Liver (tissue), 7 donors: ENCODE measurements at regions not wholly inside any gene's neighbourhood (a gene's known extent, or its start where the extent isn't known, plus 50 kb on each side); places are given as distances from the start of the nearest gene placed in this dataset.
A peak's percentile ranks its signal among the peaks of the same experiment; 100 is the strongest.

Experiments
- DNase-seq: peaks from one replicate; pipeline ENCODE4 v3.0.0-alpha.2; 2017; ENCODE audit warnings: low spot score
- H3K27ac ChIP-seq, 2 donors: one replicate each; pipeline ENCODE4 v1.7.0; 2013; ENCODE audit warnings: inconsistent platforms in 2 of 2, low read length in 2 of 2, control low read depth in 1 of 2, low read depth in 1 of 2, mild to moderate bottlenecking in 1 of 2
- H3K27me3 ChIP-seq, 4 donors: one replicate each; pipeline versions ENCODE4 v1.6.1 to v1.7.0; 2013; ENCODE audit warnings: low read length in 3 of 4, inconsistent platforms in 1 of 4, mild to moderate bottlenecking in 1 of 4, moderate library complexity in 1 of 4; ENCODE audit not compliant: control insufficient read depth in 4 of 4, insufficient read depth in 4 of 4
- H3K36me3 ChIP-seq, 4 donors: one replicate each; pipeline versions ENCODE4 v1.6.1 to v1.7.0; 2013; ENCODE audit warnings: low read length in 3 of 4, mild to moderate bottlenecking in 3 of 4, low read depth in 1 of 4, moderate library complexity in 1 of 4; ENCODE audit not compliant: control insufficient read depth in 4 of 4, insufficient read depth in 3 of 4
- H3K4me1 ChIP-seq, 4 donors: one replicate each; pipeline versions ENCODE4 v1.6.1 to v1.7.0; 2013; ENCODE audit warnings: low read length in 3 of 4, mild to moderate bottlenecking in 3 of 4, moderate library complexity in 1 of 4; ENCODE audit not compliant: control insufficient read depth in 4 of 4, insufficient read depth in 4 of 4
- H3K4me3 ChIP-seq, 3 donors: one replicate each; pipeline versions ENCODE4 v1.6.1 to v1.7.0; 2013; ENCODE audit warnings: low read length in 3 of 3, control low read depth in 1 of 3, low read depth in 1 of 3, mild to moderate bottlenecking in 1 of 3
- H3K9ac ChIP-seq, 2 donors: one replicate each; pipeline ENCODE4 v1.7.0; 2013; ENCODE audit warnings: low read length in 2 of 2, mild to moderate bottlenecking in 2 of 2, moderate library complexity in 2 of 2, control low read depth in 1 of 2, low read depth in 1 of 2
- H3K9me3 ChIP-seq, 4 donors: one replicate each; pipeline versions ENCODE4 v1.6.1 to v1.7.0; 2013; ENCODE audit warnings: low read length in 3 of 4; ENCODE audit not compliant: control insufficient read depth in 4 of 4
- EGR1 ChIP-seq, 2 donors: IDR thresholded peaks; 2 replicates each; pipeline ENCODE4 v1.6.1; 2016 to 2018; ENCODE audit warnings: antibody characterized with exemption in 2 of 2, low read depth in 2 of 2
- FOXA1 ChIP-seq: IDR thresholded peaks from 2 replicates; pipeline ENCODE4 v1.6.1; 2016; ENCODE audit warnings: antibody characterized with exemption
- FOXA2 ChIP-seq: IDR thresholded peaks from 2 replicates; pipeline ENCODE4 v1.6.1; 2016; ENCODE audit warnings: antibody characterized with exemption
- GABPA ChIP-seq, 2 donors: IDR thresholded peaks in 1 of 2; conservative IDR thresholded peaks in 1 of 2; 2 replicates each; pipeline ENCODE4 v1.6.1; 2016; ENCODE audit warnings: antibody characterized with exemption in 2 of 2, mild to moderate bottlenecking in 1 of 2, moderate library complexity in 1 of 2
- HNF4A ChIP-seq, 2 donors: conservative IDR thresholded peaks; 2 replicates each; pipeline ENCODE4 v1.6.1; 2016; ENCODE audit warnings: antibody characterized with exemption in 2 of 2, mild to moderate bottlenecking in 2 of 2
- HNF4G ChIP-seq: IDR thresholded peaks from 2 replicates; pipeline ENCODE4 v1.6.1; 2016; ENCODE audit warnings: antibody characterized with exemption
- JUND ChIP-seq, 2 donors: IDR thresholded peaks; 2 replicates each; pipeline ENCODE4 v1.6.1; 2016; ENCODE audit warnings: antibody characterized with exemption in 2 of 2
- NR2F2 ChIP-seq: IDR thresholded peaks from 2 replicates; pipeline ENCODE4 v1.6.1; 2016; ENCODE audit warnings: antibody characterized with exemption
- RAD21 ChIP-seq, 2 donors: IDR thresholded peaks; 2 replicates each; pipeline ENCODE4 v1.6.1; 2016; ENCODE audit warnings: antibody characterized with exemption in 2 of 2, mild to moderate bottlenecking in 2 of 2
- RXRA ChIP-seq, 2 donors: IDR thresholded peaks; 2 replicates each; pipeline ENCODE4 v1.6.1; 2017 to 2018; ENCODE audit warnings: antibody characterized with exemption in 2 of 2, mild to moderate bottlenecking in 1 of 2
- YY1 ChIP-seq: IDR thresholded peaks from 2 replicates; pipeline ENCODE4 v1.6.1; 2016; ENCODE audit warnings: antibody characterized with exemption, mild to moderate bottlenecking
- TF ChIP-seq, protein P1 (sequence below): IDR thresholded peaks from 2 replicates; pipeline ENCODE4 v1.6.1; 2016; ENCODE audit warnings: antibody characterized with exemption
- TF ChIP-seq, protein P2 (sequence below): IDR thresholded peaks from 2 replicates; pipeline ENCODE4 v1.6.1; 2016; ENCODE audit warnings: antibody characterized with exemption, mild to moderate bottlenecking
- TF ChIP-seq, protein P3 (sequence below): fragments of 150-350 bp; IDR thresholded peaks from 2 replicates; pipeline ENCODE4 v1.5.1; 2017; ENCODE audit warnings: improper control_type of control experiment, low read depth, low read length; ENCODE audit not compliant: missing input control
- donor health status: healthy.
- donor health status: healthy.
- donor health status: healthy.
- donor health status: healthy.

DNA sequence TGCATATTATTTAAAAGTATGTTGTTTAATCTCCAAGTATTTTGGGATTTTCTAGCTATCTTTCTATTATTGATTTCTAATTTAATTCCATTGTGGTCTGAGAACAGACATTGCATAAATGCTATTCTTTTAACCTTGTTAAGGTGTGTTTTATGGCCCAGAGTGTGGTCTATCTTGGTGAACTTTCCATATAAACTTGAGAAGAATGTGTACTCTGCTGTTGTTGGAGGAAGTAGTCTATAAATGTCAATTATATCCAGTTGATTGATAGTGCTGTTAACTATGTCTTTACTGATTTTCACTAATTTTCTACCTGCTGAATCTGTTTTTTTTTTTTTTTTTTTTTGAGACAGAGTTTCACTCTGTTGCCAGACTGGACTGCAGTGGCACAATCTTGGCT is 180.9 kb downstream of the ZNF621 start:
- H3K36me3 ChIP-seq, result no peaks in the 10 kb centered on the region
- DNase-seq, result no peak
- no peaks in the 10 kb centered on the region for H3K4me1 ChIP-seq
- TF ChIP-seq NR2F2 (no peak), FOXA1 (no peak), RXRA (IDR thresholded peaks at IDR 0.05) (no peak), GABPA (IDR thresholded peaks at IDR 0.05 in 1 of 2, conservative IDR thresholded peaks at IDR 0.05 in 1 of 2) (no peak), JUND (IDR thresholded peaks at IDR 0.05) (no peak), YY1 (no peak), FOXA2 (no peak), EGR1 (IDR thresholded peaks at IDR 0.05; ENCODE audit: low read depth in 2 of 2) (no peak), HNF4G (no peak)
- TF ChIP-seq, protein P1, sequence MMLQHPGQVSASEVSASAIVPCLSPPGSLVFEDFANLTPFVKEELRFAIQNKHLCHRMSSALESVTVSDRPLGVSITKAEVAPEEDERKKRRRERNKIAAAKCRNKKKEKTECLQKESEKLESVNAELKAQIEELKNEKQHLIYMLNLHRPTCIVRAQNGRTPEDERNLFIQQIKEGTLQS, result no peak
- no peak overlapping the region for H3K4me3 ChIP-seq
- no peak overlapping the region for H3K27ac ChIP-seq
- H3K9me3 ChIP-seq, result no peaks in the 10 kb centered on the region
- no peak overlapping the region for H3K9ac ChIP-seq
- H3K27me3 ChIP-seq, result no peaks in the 10 kb centered on the region

DNA sequence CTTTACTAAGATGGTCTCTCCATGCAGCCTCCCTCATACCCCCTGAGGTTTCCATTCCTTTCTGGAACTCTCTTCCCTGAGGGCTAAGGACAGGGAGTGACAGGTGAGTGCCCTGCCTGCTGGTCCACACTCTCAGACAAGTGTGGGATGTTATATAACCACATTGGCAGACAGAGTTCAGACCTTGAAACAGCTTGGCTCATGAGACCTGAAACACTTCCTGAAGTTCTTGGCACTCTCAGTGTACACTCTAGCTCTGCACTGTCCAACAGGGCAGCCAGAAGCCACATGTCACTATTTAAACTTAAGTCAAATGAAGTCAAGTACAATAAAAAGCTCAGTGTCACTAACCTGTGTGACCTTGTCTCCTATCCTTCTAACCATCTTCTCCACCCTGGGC is 188.5 kb downstream of the ZNF621 start:
- no peaks in the 10 kb centered on the region for H3K9me3 ChIP-seq
- DNase-seq, result no peak

More for the DNA sequence above, 188.5 kb downstream of the ZNF621 start:
- Histone ChIP-seq H3K36me3 (no peaks in the 10 kb centered on the region), H3K27ac (no peak overlapping the region), H3K4me3 (no peak overlapping the region), H3K27me3 (no peaks in the 10 kb centered on the region), H3K9ac (no peak overlapping the region), H3K4me1 (peaks cover 0 to 16% (median 10%) of the 10 kb centered on the region in 4 donors)
- TF ChIP-seq JUND (IDR thresholded peaks at IDR 0.05), result no peak
- no peak for TF ChIP-seq GABPA (IDR thresholded peaks at IDR 0.05 in 1 of 2, conservative IDR thresholded peaks at IDR 0.05 in 1 of 2)
- TF ChIP-seq HNF4G, result peak; percentile 17
- peak; percentile 28 to 36 for TF ChIP-seq RAD21 (IDR thresholded peaks at IDR 0.05)
- no peak for TF ChIP-seq FOXA1
- peak; percentile 22 to 77 for TF ChIP-seq RXRA (IDR thresholded peaks at IDR 0.05)
- TF ChIP-seq HNF4A (conservative IDR thresholded peaks at IDR 0.05), result peak; percentile 39 to 71
- TF ChIP-seq, protein P2, sequence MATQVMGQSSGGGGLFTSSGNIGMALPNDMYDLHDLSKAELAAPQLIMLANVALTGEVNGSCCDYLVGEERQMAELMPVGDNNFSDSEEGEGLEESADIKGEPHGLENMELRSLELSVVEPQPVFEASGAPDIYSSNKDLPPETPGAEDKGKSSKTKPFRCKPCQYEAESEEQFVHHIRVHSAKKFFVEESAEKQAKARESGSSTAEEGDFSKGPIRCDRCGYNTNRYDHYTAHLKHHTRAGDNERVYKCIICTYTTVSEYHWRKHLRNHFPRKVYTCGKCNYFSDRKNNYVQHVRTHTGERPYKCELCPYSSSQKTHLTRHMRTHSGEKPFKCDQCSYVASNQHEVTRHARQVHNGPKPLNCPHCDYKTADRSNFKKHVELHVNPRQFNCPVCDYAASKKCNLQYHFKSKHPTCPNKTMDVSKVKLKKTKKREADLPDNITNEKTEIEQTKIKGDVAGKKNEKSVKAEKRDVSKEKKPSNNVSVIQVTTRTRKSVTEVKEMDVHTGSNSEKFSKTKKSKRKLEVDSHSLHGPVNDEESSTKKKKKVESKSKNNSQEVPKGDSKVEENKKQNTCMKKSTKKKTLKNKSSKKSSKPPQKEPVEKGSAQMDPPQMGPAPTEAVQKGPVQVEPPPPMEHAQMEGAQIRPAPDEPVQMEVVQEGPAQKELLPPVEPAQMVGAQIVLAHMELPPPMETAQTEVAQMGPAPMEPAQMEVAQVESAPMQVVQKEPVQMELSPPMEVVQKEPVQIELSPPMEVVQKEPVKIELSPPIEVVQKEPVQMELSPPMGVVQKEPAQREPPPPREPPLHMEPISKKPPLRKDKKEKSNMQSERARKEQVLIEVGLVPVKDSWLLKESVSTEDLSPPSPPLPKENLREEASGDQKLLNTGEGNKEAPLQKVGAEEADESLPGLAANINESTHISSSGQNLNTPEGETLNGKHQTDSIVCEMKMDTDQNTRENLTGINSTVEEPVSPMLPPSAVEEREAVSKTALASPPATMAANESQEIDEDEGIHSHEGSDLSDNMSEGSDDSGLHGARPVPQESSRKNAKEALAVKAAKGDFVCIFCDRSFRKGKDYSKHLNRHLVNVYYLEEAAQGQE, result no peak
- TF ChIP-seq, protein P3, sequence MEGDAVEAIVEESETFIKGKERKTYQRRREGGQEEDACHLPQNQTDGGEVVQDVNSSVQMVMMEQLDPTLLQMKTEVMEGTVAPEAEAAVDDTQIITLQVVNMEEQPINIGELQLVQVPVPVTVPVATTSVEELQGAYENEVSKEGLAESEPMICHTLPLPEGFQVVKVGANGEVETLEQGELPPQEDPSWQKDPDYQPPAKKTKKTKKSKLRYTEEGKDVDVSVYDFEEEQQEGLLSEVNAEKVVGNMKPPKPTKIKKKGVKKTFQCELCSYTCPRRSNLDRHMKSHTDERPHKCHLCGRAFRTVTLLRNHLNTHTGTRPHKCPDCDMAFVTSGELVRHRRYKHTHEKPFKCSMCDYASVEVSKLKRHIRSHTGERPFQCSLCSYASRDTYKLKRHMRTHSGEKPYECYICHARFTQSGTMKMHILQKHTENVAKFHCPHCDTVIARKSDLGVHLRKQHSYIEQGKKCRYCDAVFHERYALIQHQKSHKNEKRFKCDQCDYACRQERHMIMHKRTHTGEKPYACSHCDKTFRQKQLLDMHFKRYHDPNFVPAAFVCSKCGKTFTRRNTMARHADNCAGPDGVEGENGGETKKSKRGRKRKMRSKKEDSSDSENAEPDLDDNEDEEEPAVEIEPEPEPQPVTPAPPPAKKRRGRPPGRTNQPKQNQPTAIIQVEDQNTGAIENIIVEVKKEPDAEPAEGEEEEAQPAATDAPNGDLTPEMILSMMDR, result no peak
